Umbilical cord (tissue), 1 donor: ENCODE measurements at regions not wholly inside any gene's neighbourhood (a gene's known extent, or its start where the extent isn't known, plus 50 kb on each side); places are given as distances from the start of the nearest gene placed in this dataset.

Source experiments
- DNase-seq: peaks from one replicate; pipeline ENCODE4 v3.0.0-alpha.2; 2015; ENCODE audit warnings: low spot score

DNA sequence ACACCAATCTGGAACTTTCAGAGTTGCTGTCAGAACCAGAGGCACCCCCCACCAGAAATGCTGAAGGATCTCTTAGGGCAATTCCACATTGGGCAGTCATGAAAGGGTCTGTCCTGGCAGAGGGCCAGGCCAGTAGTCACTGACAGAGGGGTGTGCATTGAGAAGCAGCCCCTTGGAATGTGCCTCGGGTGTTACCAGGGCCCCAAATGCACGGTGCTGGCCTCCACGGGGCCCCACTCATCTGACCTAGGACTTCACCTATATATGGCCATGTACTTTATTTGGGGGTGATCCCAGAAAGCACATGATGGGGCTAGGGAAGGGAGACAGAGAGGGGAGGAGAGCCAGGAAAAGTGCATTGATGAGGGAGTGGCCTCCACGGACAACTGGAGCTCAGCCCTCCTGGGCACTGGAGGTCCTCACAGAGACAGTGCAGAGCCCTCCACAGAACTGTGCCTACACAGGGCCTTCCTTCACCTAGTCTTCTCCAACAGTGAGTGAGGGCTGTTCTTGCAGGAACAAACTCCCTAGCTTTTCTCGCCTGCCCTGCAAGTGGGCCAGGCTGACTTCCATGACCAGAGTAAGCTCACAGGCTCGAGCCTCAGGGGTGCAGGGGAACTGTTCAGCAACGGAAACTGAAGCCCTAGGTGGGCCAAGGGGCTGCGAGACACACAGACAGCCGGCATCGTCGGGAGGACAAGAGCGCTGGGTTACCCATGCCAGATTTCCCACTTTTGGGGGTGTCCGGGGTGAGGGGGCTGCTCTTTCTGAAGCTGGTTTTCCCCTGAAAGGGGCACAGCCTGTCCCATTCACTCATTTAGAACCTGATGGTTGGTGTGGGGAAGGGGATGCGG, 136.2 kb downstream of the HMX1 start:
- DNase-seq: no peak

DNA sequence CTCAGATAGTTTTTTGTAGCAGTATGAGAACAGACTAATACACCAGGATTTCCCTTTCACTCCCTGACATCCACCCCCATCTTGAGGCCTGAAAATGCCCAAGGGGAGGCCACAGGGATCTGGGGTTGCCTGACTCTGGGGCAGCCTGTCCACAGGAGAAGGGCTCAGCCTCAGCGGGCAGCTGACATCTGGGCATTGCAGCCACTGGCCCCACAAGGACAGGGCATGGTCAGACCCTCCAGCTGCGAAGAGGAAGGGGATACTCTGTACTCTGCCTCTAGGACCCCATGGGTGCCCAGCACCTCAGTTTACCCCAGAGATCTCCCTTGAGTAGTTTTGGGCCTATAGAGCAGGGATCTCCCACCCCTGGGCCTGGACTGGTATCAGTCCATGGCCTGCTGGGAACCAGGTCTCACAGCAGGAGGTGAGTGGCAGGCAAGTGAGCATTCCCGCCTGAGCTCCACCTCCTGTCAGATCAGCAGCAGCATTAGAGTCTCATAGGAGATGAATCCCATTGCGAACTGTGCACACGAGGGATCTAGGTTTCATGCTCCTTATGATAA, 138.9 kb downstream of the HMX1 start:
- no peak for DNase-seq

DNA sequence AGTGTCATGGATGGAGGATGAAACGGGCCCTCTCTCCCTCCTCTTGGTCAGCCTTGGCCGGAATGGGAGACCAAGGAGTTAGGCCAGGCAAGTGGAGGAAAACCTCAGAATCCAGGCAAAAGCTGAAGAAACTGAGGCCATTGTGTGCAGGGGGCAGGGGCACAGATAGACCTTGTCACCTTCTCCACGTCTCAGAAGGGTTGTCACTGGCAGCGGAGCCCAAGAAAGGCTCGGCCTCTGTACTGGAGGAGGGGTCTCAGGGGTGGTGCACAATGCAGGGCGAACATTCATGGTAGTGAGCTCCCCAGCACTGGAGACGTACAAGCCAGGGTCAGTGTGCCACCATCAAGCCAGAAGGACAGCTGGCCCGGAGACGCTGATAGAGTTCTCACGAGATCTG, 139.5 kb downstream of the CPZ start:
- no peak for DNase-seq

DNA sequence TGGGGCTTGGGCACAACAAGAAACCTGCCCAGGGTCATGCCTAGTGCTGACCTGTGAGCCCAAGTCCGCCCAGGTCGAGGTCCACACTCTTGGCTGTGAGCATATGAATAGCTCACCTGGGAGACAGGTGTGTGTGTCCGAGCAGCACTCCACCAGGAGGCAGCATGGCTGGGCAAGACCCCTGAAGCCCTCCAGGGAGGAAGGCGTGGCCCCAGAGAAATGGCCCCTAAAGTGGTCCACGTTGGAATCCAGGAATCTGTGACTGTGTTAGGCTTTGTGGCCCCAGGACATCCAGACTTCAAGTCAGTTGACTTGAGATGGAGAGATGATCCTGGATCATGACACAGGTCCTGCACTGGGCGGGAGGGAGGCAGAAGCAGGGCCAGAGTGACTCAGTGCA, 138.8 kb downstream of the CPZ start:
- DNase-seq: no peak

DNA sequence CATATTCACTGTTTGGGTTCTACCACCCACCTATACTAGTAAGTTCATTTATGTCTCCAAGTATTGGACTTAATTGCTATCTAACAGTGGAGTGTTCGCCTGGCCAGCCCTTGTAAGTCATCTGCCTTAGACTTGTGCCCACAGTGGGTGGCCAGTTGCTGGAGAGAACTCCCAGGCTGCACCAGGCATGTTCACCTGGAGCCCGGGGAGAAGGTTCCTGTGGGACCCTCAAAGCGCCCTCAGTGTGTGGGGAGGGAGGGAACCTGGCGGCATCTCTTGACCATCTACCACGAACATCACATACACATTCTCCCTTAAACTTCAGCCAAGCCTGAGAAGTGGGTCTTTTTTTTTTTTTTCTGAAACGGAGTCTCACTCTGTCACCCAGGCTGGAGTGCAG, 138.1 kb downstream of the CPZ start:
- DNase-seq: no peak

DNA sequence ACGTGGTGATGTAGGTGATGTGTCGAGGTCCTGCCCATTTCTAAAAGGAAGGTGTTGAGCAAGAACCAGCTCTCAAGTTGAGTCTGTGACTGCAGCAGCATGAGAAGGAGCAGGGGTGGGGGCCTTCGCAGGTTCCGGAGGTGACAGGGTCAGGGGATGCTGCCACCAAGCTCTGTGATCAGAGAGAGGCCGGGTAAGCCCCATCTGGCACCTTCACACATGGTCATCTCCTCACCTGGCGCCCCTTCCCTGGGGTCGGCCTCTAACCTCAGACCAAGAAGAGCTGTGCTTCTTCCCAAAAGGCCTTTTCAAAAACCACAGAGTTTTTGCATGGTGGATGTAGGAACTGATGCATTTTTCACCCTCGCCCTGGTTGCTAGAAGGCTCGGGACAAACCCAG, 137.6 kb downstream of the CPZ start:
- no peak for DNase-seq

DNA sequence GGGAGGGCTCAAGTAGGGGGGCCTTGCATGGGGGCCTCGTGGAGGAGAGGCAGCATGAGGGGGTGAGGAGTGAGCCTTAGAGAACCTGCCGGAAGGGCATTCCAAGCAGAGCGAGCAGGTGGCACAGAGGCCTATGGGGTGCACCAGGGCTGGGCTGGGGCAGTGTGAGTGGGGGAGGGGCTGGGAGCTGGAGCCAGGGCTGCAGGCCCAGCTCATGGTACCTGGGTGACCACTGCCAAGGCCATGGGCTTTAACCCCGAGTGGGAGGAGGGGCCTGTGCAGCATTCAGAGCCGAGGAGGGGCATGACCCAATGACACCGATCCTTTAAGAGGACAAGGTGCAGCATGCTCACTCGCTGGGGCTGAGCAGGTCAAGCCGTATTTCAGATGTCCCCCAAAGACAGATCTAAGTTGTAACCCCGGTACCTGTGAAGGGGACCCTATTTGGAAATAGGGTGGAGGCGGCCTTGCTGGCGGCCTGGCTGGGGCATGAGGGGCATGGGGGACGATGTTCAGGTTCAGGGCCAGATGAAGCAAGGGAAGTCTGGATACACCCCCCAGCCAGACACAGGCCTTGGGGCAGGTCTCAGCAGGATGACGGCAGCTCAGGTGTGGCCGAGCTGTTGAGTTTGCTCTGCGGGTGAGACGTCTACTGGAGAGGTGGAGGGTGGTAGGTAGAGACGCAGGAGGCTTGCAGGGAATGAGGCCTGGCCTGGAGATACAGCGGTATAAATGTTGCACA, 137.0 kb downstream of the CPZ start:
- no peak for DNase-seq

DNA sequence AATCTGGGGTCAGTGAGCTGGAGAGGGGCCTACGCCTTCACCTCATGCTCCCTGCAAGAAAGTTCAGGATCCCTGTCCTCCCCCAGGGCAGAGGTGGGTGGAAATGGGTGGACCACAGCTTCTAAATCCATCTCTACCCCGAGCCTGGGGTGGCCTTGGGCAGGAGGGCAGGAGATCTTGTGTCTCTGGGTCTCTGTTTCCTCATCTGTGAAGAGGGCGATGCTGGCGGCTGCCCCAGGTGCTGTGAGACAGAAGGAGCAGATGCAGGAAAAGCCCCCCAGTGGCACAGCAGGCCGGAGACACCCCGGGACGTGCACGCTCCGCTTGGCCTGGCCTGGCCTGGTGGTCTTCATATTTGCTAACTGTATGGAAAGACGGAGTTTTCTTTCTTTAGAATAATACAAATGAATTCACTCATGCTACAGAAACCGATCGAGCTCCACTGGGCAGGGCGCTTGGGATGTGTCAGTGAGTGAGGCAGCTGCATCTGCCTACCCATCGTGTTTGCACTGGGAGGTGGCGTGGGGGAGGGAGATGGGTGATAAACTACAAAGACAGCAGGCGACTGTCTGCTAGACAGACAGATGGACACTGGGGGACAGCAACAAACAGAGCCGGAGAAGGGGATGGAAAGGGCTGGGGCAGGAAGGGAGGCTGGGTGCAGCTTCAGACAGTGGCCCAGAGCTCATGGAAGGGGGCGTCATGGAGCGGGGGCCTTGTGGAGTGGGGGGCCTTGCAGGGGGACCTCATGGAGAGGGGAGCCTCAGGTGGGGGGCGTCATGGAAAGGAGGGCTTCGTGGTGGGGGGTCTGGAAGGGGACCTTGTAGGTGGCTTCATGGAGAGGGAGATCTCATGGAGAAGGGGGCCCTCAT, 136.2 kb downstream of the CPZ start:
- DNase-seq: no peak

DNA sequence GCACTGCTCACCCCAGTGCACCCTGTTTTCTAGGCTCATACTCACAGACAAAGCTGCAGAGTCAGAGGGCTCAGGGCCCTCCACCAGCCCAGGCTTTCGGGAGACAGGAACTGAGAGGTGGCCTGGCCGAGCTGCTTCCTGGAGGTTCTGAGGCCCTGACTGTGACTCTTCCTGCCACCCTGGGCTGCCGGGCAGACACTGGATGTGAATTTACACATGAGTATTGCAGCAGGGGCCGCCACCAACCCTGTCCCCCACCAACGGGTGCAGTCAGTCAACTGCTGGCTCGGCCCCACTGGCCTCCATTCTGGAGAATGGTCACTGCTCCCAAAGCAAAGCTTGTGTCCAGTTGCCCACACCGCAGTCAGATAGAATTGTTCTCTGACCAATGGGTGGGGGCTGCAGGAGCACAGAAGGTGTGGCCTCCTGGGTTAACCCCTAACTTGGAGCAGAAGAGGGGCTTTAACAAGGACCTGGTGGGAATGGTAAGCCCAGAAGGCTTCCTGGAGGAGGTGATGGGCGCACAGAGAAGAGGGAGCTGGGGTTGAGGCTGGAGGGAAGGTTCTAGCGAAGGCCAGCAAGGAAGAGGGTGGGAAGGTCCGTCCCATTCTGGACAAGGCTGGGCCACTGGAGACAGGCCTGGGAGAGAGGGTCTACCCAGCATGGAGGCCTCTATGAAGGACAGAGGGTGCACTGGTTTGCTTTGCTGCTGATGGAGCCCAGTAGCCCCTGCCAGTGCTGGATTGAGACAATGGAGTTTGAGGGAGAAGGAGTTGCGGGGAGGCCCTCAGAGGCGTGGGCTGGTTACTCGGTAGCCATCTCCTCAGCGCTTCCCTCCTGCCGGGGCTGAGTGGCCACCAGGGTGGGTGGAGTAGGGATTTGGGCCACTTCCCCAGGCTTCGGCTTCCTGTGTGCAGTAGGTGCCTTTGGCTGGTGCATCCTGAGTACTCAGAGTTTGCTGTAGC, 135.3 kb downstream of the CPZ start:
- DNase-seq: no peak

DNA sequence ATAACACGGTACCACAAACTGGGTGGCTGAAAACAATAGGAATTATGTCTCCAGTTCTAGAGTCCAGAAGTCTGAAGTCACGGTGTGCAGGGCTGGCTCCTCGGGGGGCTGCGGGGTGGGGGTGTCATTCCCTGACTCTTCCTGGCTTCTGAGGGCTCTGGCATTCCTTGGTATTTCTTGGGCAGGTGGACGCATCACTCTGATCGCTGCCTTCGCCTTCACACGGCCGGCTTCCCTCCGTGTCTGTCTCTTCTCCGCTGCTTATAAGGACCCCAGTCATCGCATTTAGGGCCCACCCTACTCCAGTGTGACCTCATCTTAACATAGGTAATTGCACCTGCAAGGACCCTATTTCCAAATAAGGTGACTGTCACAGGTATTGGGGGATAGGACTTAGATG, 134.6 kb downstream of the CPZ start:
- no peak for DNase-seq

DNA sequence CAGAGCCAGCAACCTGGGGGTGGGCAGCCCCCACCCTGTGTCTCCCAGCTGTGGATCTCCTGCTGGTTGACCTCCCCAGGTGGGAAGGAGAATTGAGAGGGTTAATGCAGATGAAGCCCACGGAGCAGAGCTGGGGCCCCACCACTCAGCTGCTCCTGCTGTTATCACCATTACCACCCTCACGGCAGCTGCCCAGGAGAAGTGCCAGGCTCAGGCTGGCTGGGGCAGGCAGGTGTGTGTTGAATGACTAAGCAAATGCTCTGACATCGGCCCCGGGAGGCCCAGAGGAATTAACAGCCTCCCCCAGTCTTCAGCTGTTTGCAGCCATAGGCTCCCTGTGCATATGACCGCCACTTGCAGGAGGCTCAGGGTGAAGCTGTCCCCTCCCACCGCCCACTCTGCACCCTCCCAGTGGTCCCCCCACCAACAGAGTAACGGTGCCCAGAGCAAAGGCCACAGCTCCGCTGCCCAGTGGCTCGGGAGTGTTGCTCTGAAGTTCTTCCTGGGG, 133.8 kb downstream of the CPZ start:
- DNase-seq: no peak

DNA sequence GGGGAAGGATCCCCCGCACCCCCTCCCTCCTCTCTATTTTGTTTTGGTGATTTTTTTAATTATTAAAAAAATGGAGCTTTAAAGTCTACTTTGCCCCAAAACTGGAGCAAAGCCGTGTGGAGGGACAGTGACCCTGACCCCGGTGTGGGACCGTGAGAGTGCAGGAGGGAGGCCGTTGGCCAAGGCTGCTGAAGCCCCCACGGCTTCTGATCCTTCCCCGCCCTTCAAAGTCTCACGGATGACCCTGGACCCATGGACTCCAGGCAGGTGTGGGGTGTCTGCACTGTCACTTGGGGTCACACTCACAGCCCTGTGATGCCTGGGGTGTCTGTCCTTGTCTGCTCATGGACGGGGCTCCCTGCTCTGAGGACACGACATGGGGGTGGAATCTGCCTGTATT, 133.3 kb downstream of the CPZ start:
- DNase-seq: no peak

DNA sequence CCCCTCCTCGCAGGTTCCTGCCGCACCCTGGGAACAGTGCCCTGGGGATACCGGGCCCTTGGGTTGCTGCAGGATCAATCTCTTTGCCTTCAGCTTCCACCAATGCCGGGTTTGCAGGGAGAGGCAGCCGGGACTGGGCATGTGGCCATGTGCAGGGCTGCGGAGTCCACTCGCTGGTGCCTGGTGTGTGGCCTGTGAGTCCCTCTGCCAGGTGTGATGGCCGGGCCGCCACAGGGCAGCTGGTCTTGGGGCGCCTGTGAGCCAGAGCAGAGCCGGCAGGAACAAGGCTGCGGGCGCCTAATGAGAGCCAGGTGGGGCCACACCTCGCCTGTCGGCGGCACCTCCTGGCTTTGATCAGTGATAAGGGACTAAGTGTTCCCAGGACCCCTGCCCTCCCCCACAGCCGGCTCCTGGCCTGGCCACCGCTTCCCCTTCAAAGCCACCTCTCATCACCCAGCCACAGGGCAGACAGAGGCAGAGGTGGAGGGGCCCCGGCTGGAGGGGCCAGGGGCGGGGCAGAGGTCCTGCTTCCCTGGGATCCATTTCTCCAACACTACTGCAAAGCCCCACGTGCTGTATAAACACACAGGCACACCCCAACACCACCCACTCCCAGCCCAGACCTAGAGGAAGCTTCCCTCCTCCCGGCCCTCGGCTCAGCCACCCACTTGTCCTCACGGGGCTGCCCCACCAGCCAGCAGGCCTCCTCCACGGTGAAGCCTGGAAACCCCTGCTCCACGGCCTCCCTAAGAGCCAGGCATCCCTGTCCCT, 132.7 kb downstream of the CPZ start:
- DNase-seq: no peak

DNA sequence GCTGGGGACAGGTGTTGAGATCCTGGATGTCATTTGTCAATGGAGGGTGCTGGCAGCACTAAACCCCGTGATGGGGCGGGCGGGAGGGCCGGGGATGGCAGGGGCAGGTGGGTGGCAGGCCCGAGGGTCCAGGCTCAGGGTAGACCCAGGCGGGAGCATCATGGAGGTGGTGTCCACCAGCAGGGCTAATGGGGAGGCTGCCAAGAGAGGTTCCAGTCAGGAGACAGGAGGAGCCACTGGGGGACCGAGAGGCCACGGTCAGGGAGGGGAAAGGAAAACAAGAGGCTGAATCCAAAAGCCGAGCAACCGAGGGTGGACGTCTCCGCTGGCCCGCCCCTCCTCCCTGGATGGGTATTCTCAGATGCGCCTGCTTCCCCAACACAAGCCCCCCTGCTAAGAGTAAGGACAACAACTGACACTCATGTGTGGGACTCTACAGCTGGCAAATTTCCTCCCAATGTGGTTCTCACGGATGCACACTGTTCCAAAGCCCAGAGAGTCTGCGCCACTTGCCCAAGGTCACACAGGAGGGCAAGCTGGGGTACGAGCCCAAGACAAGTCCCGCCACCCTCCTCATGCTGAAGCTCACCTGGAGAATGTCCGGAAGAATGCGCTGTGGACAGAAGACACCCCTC, 132.0 kb downstream of the CPZ start:
- DNase-seq: no peak

DNA sequence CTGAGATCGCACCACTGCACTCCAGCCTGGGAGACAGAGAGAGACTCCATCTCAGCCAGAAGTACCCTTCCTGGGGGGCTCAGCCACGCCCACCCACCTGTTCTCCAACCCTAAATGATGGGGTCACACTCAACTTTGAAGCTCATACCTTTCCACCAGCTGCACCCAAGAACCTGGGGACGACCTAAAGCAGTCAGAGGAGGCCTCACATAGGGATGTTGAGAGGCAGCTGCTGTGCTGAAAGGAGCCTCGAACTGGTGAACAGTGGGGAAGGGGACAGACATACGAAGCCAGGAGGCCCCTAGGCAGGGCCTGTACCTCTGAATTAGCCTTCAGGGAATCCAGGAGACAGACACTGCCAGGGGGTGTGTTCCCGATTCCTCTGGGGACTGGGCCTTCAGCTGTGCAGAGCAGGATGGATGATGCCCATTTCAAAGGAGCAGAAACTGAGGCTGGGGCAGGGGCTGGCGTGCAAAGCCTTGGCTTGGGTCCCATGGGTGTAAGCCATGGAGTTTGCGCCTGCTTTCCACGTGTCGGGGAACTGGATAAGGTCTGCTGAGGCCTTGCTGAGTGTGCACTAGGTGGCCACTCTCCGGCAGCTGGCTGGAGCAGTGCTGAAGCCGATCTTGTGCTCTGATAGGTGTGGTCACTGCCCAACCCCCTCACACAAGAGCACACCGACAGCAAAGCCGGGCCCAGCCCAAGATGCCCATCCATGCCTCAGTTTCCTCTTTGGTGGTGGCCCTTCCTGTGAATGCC, 130.8 kb downstream of the CPZ start:
- DNase-seq: no peak

DNA sequence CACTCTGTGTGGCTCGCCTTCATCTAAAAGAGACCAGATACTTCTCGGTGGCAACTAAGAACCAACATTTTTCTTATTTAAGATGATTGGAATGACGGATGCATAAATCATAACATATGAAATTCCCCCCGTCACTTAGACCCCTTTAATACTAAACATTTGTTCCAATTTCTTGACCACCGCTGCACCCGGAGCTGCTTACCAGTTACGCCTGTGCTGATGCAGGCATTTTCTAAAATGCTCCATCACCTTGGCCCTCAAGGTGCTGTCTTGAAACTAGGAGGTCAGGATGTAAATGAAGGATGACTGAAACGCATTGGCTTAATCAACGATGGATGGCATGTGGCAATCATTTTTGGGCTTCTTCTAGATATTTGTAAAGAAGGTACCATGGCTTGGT, 130.0 kb downstream of the CPZ start:
- DNase-seq: no peak

DNA sequence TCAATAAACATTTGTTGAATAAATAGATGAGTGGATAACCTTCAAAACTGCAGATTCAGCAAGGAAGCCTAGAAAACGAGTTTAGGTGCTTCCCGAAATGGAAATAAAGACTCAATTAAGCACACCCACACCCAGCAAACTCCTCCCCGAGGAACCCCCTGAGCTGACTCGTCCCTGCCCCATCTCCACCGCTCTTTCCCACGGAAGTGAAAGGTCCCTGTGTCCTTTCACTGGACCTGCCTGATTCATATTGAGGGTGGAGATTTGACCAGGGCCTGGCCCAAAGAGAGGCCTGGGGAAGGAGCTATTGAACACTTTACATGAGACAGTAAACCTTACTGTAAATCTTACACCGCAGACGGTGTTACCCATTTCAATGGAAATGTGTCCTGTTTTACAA, 129.1 kb downstream of the CPZ start:
- no peak for DNase-seq

DNA sequence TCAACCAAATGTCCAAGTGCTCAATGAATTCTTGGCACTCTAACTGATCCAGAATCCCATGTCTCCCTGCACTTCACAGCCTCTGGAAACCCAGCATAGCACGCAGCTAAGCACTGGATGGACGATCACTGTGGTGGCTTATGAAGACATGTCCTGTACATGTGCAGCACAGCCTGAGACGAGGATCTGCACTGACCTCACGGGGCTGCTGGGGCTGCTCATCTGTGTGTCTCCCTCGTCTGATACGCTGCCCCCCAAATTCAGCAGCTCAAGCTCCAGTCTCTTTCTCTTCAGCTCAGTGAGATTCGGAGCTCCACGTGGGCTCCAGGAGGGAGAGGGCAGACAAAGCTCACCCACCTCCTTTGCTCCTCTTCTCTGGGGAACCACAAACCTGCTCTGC, 126.9 kb downstream of the CPZ start:
- DNase-seq: no peak
